Spleen (tissue), 11 donors: ENCODE measurements at regions not wholly inside any gene's neighbourhood (a gene's known extent, or its start where the extent isn't known, plus 50 kb on each side); places are given as distances from the start of the nearest gene placed in this dataset.
"Not testable (repeated sequence)": the region's sequence is repeated elsewhere in the genome, so short reads cannot be mapped to it uniquely, and the experiment has no call there.

Experiments
- DNase-seq: peaks from one replicate; pipeline ENCODE4 v3.0.0-alpha.2; 2020
- H3K27ac ChIP-seq, 8 donors: fragments of 200-600 bp; sonication (generic) in 7 of 8; 1 replicate in 4 of 8; 2 replicates in 4 of 8; pipeline versions ENCODE4 v1.5.0 to v1.8.0; 2016 to 2021; ENCODE audit warnings: inconsistent platforms in 4 of 8, mild to moderate bottlenecking in 4 of 8, moderate library complexity in 1 of 8
- H3K27me3 ChIP-seq, 7 donors: fragments of 200-600 bp; sonication (generic) in 6 of 7; replicated peaks in 1 of 7; 1 replicate in 4 of 7; 2 replicates in 3 of 7; pipeline versions ENCODE4 v1.5.0 to v1.8.0; 2016 to 2021; ENCODE audit warnings: inconsistent platforms in 3 of 7, mild to moderate bottlenecking in 1 of 7
- H3K36me3 ChIP-seq, 6 donors: fragments of 200-600 bp; sonication (generic) in 5 of 6; 1 replicate in 4 of 6; 2 replicates in 2 of 6; pipeline versions ENCODE4 v1.5.0 to v1.8.0; 2016 to 2021; ENCODE audit warnings: inconsistent platforms in 2 of 6
- H3K4me1 ChIP-seq, 6 donors: fragments of 200-600 bp; sonication (generic) in 5 of 6; 1 replicate in 3 of 6; 2 replicates in 3 of 6; pipeline versions ENCODE4 v1.5.0 to v1.8.0; 2016 to 2021; ENCODE audit warnings: inconsistent platforms in 3 of 6
- H3K4me3 ChIP-seq, 8 donors: fragments of 200-600 bp; sonication (generic) in 7 of 8; 1 replicate in 4 of 8; 2 replicates in 4 of 8; pipeline versions ENCODE4 v1.5.0 to v1.8.0; 2016 to 2021; ENCODE audit warnings: inconsistent platforms in 4 of 8, mild to moderate bottlenecking in 4 of 8, moderate library complexity in 2 of 8
- H3K9me3 ChIP-seq, 8 donors: fragments of 200-600 bp; sonication (generic) in 7 of 8; 1 replicate in 4 of 8; 2 replicates in 4 of 8; pipeline versions ENCODE4 v1.5.0 to v1.8.0; 2016 to 2021; ENCODE audit warnings: inconsistent platforms in 4 of 8
- POLR2A ChIP-seq, 3 donors: fragments of 450-650 bp; IDR thresholded peaks; one replicate each; pipeline ENCODE4 v1.5.1; 2017; ENCODE audit warnings: antibody characterized with exemption in 3 of 3, mild to moderate bottlenecking in 1 of 3
- POLR2AphosphoS5 ChIP-seq, 3 donors: sonication (generic); formaldehyde crosslinking; IDR thresholded peaks; one replicate each; pipeline ENCODE4 v1.5.1; 2017; ENCODE audit warnings: antibody characterized with exemption in 3 of 3
- WGBS, 5 donors: extraction: QIAGEN DNeasy Blood & Tissue Kit in 3 of 5; methylation state at CpG; one replicate each; pipeline versions ENCODE4 v1.1.5 to v1.1.7; 2013 to 2018; 5-methylcytosine and 5-hydroxymethylcytosine counted together
- intact Hi-C: fragments of 100-400 bp; cut with DNase I; formaldehyde crosslinking; loops from one replicate; pipeline ENCODE4 v1.15.0; 2023; ENCODE audit warnings: low total_unique reads
- TF ChIP-seq, protein P1 (sequence below), 11 experiments: fragments of 200-600 bp in 7 of 11; fragments of 450-650 bp in 4 of 11; sonication (generic) in 4 of 11; IDR thresholded peaks in 8 of 11; conservative IDR thresholded peaks in 3 of 11; 1 replicate in 7 of 11; 2 replicates in 4 of 11; pipeline versions ENCODE4 v1.4.0 to v1.8.0; 2016 to 2021; ENCODE audit warnings: antibody characterized with exemption in 11 of 11, inconsistent platforms in 4 of 11, mild to moderate bottlenecking in 1 of 11
- donor health status: healthy with polysubstance abuse.
- donor health status: DM: no; HTN: no; CAD: no; lungs with moderate emphysema.
- donor health status: DM: no; HTN: no; CAD: no.
- donor health status: Bipolar disorder and iron deficiency.
- donor health status: healthy.
- donor health status: DM: no; HTN: no; CAD: no.
- donor health status: DM: yes; HTN: yes; CAD: no.

GRCh38 chr6:1477432-1478090 lies 88.2 kb downstream of the FOXF2 start:
- no peak for DNase-seq
- Histone ChIP-seq H3K9me3 (no peaks in the 10 kb centered on the region), H3K4me3 (no peak overlapping the region), H3K4me1 (no peaks in the 10 kb centered on the region), H3K27ac (no peak overlapping the region), H3K36me3 (no peaks in the 10 kb centered on the region), H3K27me3 (no peaks in the 10 kb centered on the region)
- TF ChIP-seq, protein P1, sequence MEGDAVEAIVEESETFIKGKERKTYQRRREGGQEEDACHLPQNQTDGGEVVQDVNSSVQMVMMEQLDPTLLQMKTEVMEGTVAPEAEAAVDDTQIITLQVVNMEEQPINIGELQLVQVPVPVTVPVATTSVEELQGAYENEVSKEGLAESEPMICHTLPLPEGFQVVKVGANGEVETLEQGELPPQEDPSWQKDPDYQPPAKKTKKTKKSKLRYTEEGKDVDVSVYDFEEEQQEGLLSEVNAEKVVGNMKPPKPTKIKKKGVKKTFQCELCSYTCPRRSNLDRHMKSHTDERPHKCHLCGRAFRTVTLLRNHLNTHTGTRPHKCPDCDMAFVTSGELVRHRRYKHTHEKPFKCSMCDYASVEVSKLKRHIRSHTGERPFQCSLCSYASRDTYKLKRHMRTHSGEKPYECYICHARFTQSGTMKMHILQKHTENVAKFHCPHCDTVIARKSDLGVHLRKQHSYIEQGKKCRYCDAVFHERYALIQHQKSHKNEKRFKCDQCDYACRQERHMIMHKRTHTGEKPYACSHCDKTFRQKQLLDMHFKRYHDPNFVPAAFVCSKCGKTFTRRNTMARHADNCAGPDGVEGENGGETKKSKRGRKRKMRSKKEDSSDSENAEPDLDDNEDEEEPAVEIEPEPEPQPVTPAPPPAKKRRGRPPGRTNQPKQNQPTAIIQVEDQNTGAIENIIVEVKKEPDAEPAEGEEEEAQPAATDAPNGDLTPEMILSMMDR (IDR thresholded peaks at IDR 0.05 in 8 of 11, conservative IDR thresholded peaks at IDR 0.05 in 3 of 11) = no peak
- TF ChIP-seq POLR2A (IDR thresholded peaks at IDR 0.05) = no peak
- no peak for TF ChIP-seq POLR2AphosphoS5 (IDR thresholded peaks at IDR 0.05)
- intact Hi-C loops = no loop called here
- WGBS, 5 donors = 81 to 88% (median 84%) methylated on average over 11 of the region's 11 CpGs

DNA sequence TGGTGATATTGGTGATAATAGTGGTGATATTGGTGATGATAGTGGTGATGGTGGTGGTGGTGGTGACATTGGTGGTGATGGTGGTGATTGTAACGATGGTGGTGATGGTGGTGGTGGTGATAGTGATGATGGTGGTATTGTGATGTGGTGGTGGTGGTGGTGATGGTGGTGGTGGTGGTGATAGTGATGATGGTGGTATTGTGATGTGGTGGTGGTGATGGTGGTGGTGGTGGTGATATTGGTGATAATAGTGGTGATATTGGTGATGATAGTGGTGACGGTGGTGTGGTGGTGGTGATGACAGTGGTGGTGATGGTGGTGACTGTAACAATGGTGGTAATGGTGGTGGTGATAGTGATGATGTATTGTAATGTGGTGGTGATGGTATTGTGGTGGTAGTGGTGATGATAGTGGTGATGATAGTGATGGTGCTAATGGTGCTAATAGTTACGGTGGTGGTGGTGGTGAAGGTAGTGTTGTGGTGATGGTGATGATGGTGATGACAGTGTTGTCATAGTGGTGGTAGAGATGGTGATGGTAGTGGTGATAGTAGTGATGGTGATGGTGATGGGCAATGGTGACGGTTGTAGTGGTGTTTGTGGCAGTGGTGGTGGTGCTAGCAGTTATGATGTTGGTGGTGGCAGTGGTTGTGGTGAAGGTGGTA lies 88.9 kb downstream of the FOXF2 start:
- intact Hi-C loops, H3K27ac ChIP-seq, H3K9me3 ChIP-seq, DNase-seq, H3K4me1 ChIP-seq, H3K4me3 ChIP-seq, H3K27me3 ChIP-seq, H3K36me3 ChIP-seq: not testable (repeated sequence)
- 56 to 82% (median 73%) methylated on average over 3 to 4 of the region's 4 CpGs for WGBS, 5 donors

- intact Hi-C loops = no loop called here
- Histone ChIP-seq H3K36me3 (no peaks in the 10 kb centered on the region), H3K4me1 (no peaks in the 10 kb centered on the region), H3K27me3 (no peaks in the 10 kb centered on the region), H3K9me3 (no peaks in the 10 kb centered on the region), H3K27ac (no peak overlapping the region), H3K4me3 (no peak overlapping the region)
- no peak for DNase-seq
- TF ChIP-seq POLR2A (IDR thresholded peaks at IDR 0.05) (no peak), POLR2AphosphoS5 (IDR thresholded peaks at IDR 0.05) (no peak)
- TF ChIP-seq, protein P1 (IDR thresholded peaks at IDR 0.05 in 8 of 11, conservative IDR thresholded peaks at IDR 0.05 in 3 of 11) = no peak
- WGBS, 5 donors = 51 to 69% (median 60%) methylated on average over 2 of the region's 2 CpGs
Observed at GRCh38 chr6:1479095-1479494, 89.7 kb downstream of the FOXF2 start.

GRCh38 chr6:1479601-1480221 lies 90.3 kb downstream of the FOXF2 start:
- TF ChIP-seq, protein P1 (IDR thresholded peaks at IDR 0.05 in 8 of 11, conservative IDR thresholded peaks at IDR 0.05 in 3 of 11) = no peak
- TF ChIP-seq POLR2A (IDR thresholded peaks at IDR 0.05) = no peak
- TF ChIP-seq POLR2AphosphoS5 (IDR thresholded peaks at IDR 0.05) = no peak
- H3K27me3 ChIP-seq = no peaks in the 10 kb centered on the region
- 73 to 98% (median 86%) methylated on average over 3 of the region's 3 CpGs for WGBS, 5 donors
- no peaks in the 10 kb centered on the region for H3K36me3 ChIP-seq
- no peak overlapping the region for H3K4me3 ChIP-seq
- DNase-seq = no peak
- no peaks in the 10 kb centered on the region for H3K4me1 ChIP-seq
- no peaks in the 10 kb centered on the region for H3K9me3 ChIP-seq
- H3K27ac ChIP-seq = no peak overlapping the region
- intact Hi-C loops = no loop called here
